ENCODE measurements at regions not wholly inside any gene's neighbourhood (a gene's known extent, or its start where the extent isn't known, plus 50 kb on each side); places are given as distances from the start of the nearest gene placed in this dataset.

GRCh38 chr13:105219651-105220050 lies 1315.8 kb downstream of the EFNB2 start:
- no peak for TF ChIP-seq POLR2A (IDR thresholded peaks at IDR 0.05)
- TF ChIP-seq, protein P1, sequence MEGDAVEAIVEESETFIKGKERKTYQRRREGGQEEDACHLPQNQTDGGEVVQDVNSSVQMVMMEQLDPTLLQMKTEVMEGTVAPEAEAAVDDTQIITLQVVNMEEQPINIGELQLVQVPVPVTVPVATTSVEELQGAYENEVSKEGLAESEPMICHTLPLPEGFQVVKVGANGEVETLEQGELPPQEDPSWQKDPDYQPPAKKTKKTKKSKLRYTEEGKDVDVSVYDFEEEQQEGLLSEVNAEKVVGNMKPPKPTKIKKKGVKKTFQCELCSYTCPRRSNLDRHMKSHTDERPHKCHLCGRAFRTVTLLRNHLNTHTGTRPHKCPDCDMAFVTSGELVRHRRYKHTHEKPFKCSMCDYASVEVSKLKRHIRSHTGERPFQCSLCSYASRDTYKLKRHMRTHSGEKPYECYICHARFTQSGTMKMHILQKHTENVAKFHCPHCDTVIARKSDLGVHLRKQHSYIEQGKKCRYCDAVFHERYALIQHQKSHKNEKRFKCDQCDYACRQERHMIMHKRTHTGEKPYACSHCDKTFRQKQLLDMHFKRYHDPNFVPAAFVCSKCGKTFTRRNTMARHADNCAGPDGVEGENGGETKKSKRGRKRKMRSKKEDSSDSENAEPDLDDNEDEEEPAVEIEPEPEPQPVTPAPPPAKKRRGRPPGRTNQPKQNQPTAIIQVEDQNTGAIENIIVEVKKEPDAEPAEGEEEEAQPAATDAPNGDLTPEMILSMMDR (IDR thresholded peaks at IDR 0.05) = no peak
- H3K4me1 ChIP-seq (replicated peaks in 1 of 2) = no peaks in the 10 kb centered on the region
- H3K27ac ChIP-seq = no peak overlapping the region
- no peak overlapping the region for H3K4me3 ChIP-seq
- intact Hi-C loops (cut with DNase I) = no loop called here
- no peaks in the 10 kb centered on the region for H3K9me3 ChIP-seq (replicated peaks in 1 of 3)
- WGBS, 4 donors = 87 to 96% (median 95%) methylated on average over 1 of the region's 1 CpG
- H3K36me3 ChIP-seq (replicated peaks in 1 of 2) = no peaks in the 10 kb centered on the region
- H3K27me3 ChIP-seq = no peaks in the 10 kb centered on the region
- DNase-seq = no peak

- Histone ChIP-seq H3K36me3 (replicated peaks in 1 of 2) (no peaks in the 10 kb centered on the region), H3K27me3 (no peaks in the 10 kb centered on the region), H3K27ac (no peak overlapping the region), H3K9me3 (replicated peaks in 1 of 3) (no peaks in the 10 kb centered on the region), H3K4me1 (replicated peaks in 1 of 2) (no peaks in the 10 kb centered on the region), H3K4me3 (no peak overlapping the region)
- no peak for DNase-seq
- TF ChIP-seq, protein P1 (IDR thresholded peaks at IDR 0.05) = no peak
- TF ChIP-seq POLR2A (IDR thresholded peaks at IDR 0.05) = no peak
- 90 to 98% (median 94%) methylated on average over 3 of the region's 3 CpGs for WGBS, 4 donors
- intact Hi-C loops (cut with DNase I) = no loop called here
Observed at GRCh38 chr13:105213512-105213911, 1322.0 kb downstream of the EFNB2 start.

- no peak overlapping the region for H3K27ac ChIP-seq
- WGBS, 4 donors = 46 to 76% (median 54%) methylated on average over 4 of the region's 4 CpGs
- H3K4me3 ChIP-seq = no peak overlapping the region
- DNase-seq = no peak
- no peaks in the 10 kb centered on the region for H3K36me3 ChIP-seq (replicated peaks in 1 of 2)
- H3K9me3 ChIP-seq (replicated peaks in 1 of 3) = no peaks in the 10 kb centered on the region
- no peaks in the 10 kb centered on the region for H3K27me3 ChIP-seq
- TF ChIP-seq, protein P1 (IDR thresholded peaks at IDR 0.05) = no peak
- no peak for TF ChIP-seq POLR2A (IDR thresholded peaks at IDR 0.05)
- intact Hi-C loops (cut with DNase I) = no loop called here
- no peaks in the 10 kb centered on the region for H3K4me1 ChIP-seq (replicated peaks in 1 of 2)
Observed at GRCh38 chr13:105207572-105208293, 1327.7 kb downstream of the EFNB2 start.

DNA sequence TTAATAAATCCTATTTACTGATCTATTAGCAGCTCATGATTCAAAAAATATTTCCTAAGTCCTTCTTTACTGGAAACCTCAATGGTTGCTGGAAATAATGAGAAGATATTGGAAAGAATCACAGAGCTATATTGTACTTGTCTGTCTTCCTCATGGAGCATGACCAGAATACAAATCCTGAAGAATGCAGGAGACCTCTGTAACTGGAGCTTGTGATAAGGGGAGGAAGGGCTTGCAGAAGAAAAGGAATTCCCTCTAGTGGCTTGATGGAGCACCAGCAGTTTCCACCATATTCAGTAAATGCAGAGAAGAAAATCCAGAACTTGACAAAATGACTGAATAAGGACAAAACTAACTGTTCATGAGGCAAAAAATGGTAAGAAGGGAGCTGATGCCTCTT lies 1333.1 kb downstream of the EFNB2 start:
- Histone ChIP-seq H3K27me3 (no peaks in the 10 kb centered on the region), H3K9me3 (replicated peaks in 1 of 3) (no peaks in the 10 kb centered on the region), H3K27ac (no peak overlapping the region), H3K4me1 (replicated peaks in 1 of 2) (no peaks in the 10 kb centered on the region), H3K36me3 (replicated peaks in 1 of 2) (no peaks in the 10 kb centered on the region), H3K4me3 (no peak overlapping the region)
- intact Hi-C loops (cut with DNase I) = loop anchor here in 1 of 2 donors (5.0 kb wide), 1 partner anchor 625 kb away; no protein-coding TSS in a partner anchor
- TF ChIP-seq, protein P1 (IDR thresholded peaks at IDR 0.05) = peak; percentile 45 to 63 (median 54)
- no peak for TF ChIP-seq POLR2A (IDR thresholded peaks at IDR 0.05)
- DNase-seq = peak in 2 of 7 donors; percentile 13 to 15
